ENCODE measurements at regions not wholly inside any gene's neighbourhood (a gene's known extent, or its start where the extent isn't known, plus 50 kb on each side); places are given as distances from the start of the nearest gene placed in this dataset.

DNA sequence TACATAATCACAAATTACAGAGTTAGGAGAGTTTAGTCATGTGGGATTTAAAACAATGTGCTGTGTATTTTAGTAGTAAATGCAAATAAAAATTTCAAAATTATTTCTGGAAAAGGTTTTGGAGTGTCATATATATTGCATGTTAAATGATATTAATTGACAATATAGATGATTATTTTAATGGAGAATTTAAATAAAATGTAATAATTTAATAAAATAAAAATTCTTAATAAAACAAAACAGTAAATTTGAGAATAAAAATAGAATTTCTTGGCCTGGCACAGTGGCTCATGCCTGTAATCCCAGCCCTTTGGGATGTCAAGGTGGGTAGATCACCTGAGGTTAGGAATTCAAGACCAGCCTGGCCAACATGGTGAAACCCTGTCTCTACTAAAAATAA is 1442.8 kb upstream of the ALCAM start:
- no peak for TF ChIP-seq ZNF274 (IDR thresholded peaks at IDR 0.05; ENCODE audit: low read depth, low read length)
- no peak for TF ChIP-seq SUZ12 (IDR thresholded peaks at IDR 0.05; ENCODE audit: extremely low read depth, insufficient read depth, insufficient read length)
